GM12878 (cell line): ENCODE measurements at regions not wholly inside any gene's neighbourhood (a gene's known extent, or its start where the extent isn't known, plus 50 kb on each side); places are given as distances from the start of the nearest gene placed in this dataset.
A peak's percentile ranks its signal among the peaks of the same experiment; 100 is the strongest.

ENCODE experiments used
- ATAC-seq: fragments of 200-7000 bp; cut with Tn5 transposase; 3 replicates; pipeline ENCODE4 v1.9.1; 2020; ENCODE audit warnings: mild to moderate bottlenecking, moderate library complexity
- BruUV-seq: library from RNA; stranded (reverse); fragments of 400-500 nt; replicated peaks from 2 replicates; lab custom pipeline; 2021; lab: Mats Ljungman, UMichigan
- CTCF ChIA-PET: fragments of 300-600 bp; sonication (Branson Sonifier 250); formaldehyde crosslinking; extraction: SDS; loops from one replicate; lab custom pipeline; 2021; ENCODE audit warnings: inconsistent platforms; lab: Yijun Ruan, JAX
- POLR2A ChIA-PET: fragments of 350-600 bp; formaldehyde crosslinking; extraction: SDS; loops from one replicate; lab custom pipeline; 2021; ENCODE audit warnings: inconsistent platforms; lab: Charles Lee
- RAD21 ChIA-PET: fragments of 300-600 bp; sonication (Branson Sonifier 250); formaldehyde crosslinking; loops from one replicate; lab custom pipeline; 2023; ENCODE audit warnings: antibody characterized with exemption; ENCODE audit not compliant: unreplicated experiment; lab: Charles Lee
- SMC1A ChIA-PET: fragments of 300-600 bp; sonication (Branson Sonifier 250); formaldehyde crosslinking; loops from one replicate; lab custom pipeline; 2023; ENCODE audit not compliant: unreplicated experiment, uncharacterized antibody; lab: Charles Lee
- DNase-seq: peaks from one replicate; pipeline ENCODE4 v3.0.0-alpha.2; 2011; ENCODE audit warnings: low read depth, low spot score
- FAIRE-seq: peaks from 3 replicates; lab custom pipeline; 2011; peaks lifted over from hg19 to GRCh38; lab: Jason Lieb, UNC
- H2AFZ ChIP-seq: 2 replicates; pipeline ENCODE4 v1.6.0; 2011; ENCODE audit warnings: low read depth, low read length, control low read depth; ENCODE audit not compliant: control insufficient read depth
- H3K27ac ChIP-seq: 2 replicates; pipeline ENCODE4 v1.5.1; 2011; ENCODE audit warnings: control low read depth; ENCODE audit not compliant: control insufficient read depth, insufficient read depth
- H3K27me3 ChIP-seq, 2 experiments: replicated peaks in 1 of 2; 2 replicates each; pipeline versions ENCODE4 v1.6.0 to v1.6.1; 2011; ENCODE audit warnings: low read length in 1 of 2; ENCODE audit not compliant: control insufficient read depth in 2 of 2, insufficient read depth in 2 of 2
- H3K36me3 ChIP-seq, 2 experiments: 2 replicates each; pipeline ENCODE4 v1.5.1; 2011; ENCODE audit warnings: low read length in 1 of 2; ENCODE audit not compliant: control insufficient read depth in 2 of 2, insufficient read depth in 2 of 2
- H3K4me1 ChIP-seq: 2 replicates; pipeline ENCODE4 v1.6.1; 2011; ENCODE audit warnings: mild to moderate bottlenecking, low read length, moderate library complexity, mixed read lengths; ENCODE audit not compliant: control insufficient read depth, insufficient read depth
- H3K4me2 ChIP-seq: 2 replicates; pipeline ENCODE4 v1.6.0; 2011; ENCODE audit warnings: control low read depth; ENCODE audit not compliant: control insufficient read depth, insufficient read depth
- H3K4me3 ChIP-seq: fragments of 200-600 bp; sonication (generic); 2 replicates; pipeline ENCODE4 v1.5.1; 2016
- H3K79me2 ChIP-seq: 2 replicates; pipeline ENCODE4 v1.6.0; 2011; ENCODE audit warnings: low read length; ENCODE audit not compliant: control insufficient read depth, insufficient read depth
- H3K9ac ChIP-seq: 2 replicates; pipeline ENCODE4 v1.8.0; 2011; ENCODE audit warnings: low read length, control low read depth, mixed read lengths; ENCODE audit not compliant: control insufficient read depth, insufficient read depth
- H3K9me3 ChIP-seq: replicated peaks from 3 replicates; pipeline ENCODE4 v1.5.1; 2011; ENCODE audit warnings: mild to moderate bottlenecking, low read length; ENCODE audit not compliant: control insufficient read depth, insufficient read depth
- H4K20me1 ChIP-seq: 2 replicates; pipeline ENCODE4 v1.6.0; 2011; ENCODE audit not compliant: control insufficient read depth, insufficient read depth
- CBFB ChIP-seq: IDR thresholded peaks from 2 replicates; pipeline ENCODE4 v1.6.1; 2016; ENCODE audit warnings: antibody characterized with exemption, low read depth
- CBX3 ChIP-seq: fragments of 200-600 bp; sonication (generic); IDR thresholded peaks from 2 replicates; pipeline ENCODE4 v1.6.1; 2016; ENCODE audit warnings: low read depth, borderline replicate concordance
- CHD1 ChIP-seq: IDR thresholded peaks from 2 replicates; pipeline ENCODE4 v1.6.1; 2012; ENCODE audit warnings: low read depth, low read length, improper control_type of control experiment
- FOXK2 ChIP-seq: fragments of 450-650 bp; IDR thresholded peaks from 2 replicates; pipeline ENCODE4 v1.6.1; 2017; ENCODE audit warnings: mild to moderate bottlenecking, moderate library complexity
- HDGF ChIP-seq: fragments of 450-650 bp; IDR thresholded peaks from 2 replicates; pipeline ENCODE4 v1.6.1; 2016; ENCODE audit warnings: antibody characterized with exemption
- IKZF1 ChIP-seq: fragments of 450-650 bp; conservative IDR thresholded peaks from 2 replicates; pipeline ENCODE4 v1.6.1; 2017; ENCODE audit warnings: antibody characterized with exemption, mild to moderate bottlenecking
- IKZF2 ChIP-seq, 2 experiments: fragments of 450-650 bp; IDR thresholded peaks; 2 replicates each; pipeline ENCODE4 v1.6.1; 2017; ENCODE audit warnings: mild to moderate bottlenecking in 2 of 2, moderate library complexity in 2 of 2
- MEF2B ChIP-seq: fragments of 450-650 bp; IDR thresholded peaks from 2 replicates; pipeline ENCODE4 v1.6.1; 2018; ENCODE audit warnings: mild to moderate bottlenecking, moderate library complexity; ENCODE audit not compliant: partially characterized antibody, poor library complexity, severe bottlenecking
- MTA2 ChIP-seq: fragments of 450-650 bp; IDR thresholded peaks from 2 replicates; pipeline ENCODE4 v1.6.1; 2016; ENCODE audit warnings: low read depth, mild to moderate bottlenecking, moderate library complexity
- MTA3 ChIP-seq: IDR thresholded peaks from 2 replicates; pipeline ENCODE4 v1.6.1; 2012; ENCODE audit warnings: low read length, inconsistent platforms, borderline replicate concordance
- NBN ChIP-seq: fragments of 450-650 bp; IDR thresholded peaks from 2 replicates; pipeline ENCODE4 v1.6.1; 2016
- NFIC ChIP-seq: IDR thresholded peaks from 2 replicates; pipeline ENCODE4 v1.6.1; 2012; ENCODE audit warnings: low read depth, mild to moderate bottlenecking, inconsistent platforms, low read length, moderate library complexity
- RAD51 ChIP-seq: fragments of 450-650 bp; IDR thresholded peaks from 2 replicates; pipeline ENCODE4 v1.6.1; 2016; ENCODE audit warnings: moderate library complexity, mild to moderate bottlenecking, inconsistent platforms
- RCOR1 ChIP-seq: conservative IDR thresholded peaks from 2 replicates; pipeline ENCODE4 v1.6.1; 2012; ENCODE audit warnings: low read depth, low read length, improper control_type of control experiment
- RELA ChIP-seq: fragments of 450-650 bp; IDR thresholded peaks from 2 replicates; pipeline ENCODE4 v1.8.0; 2014; ENCODE audit warnings: borderline replicate concordance; ENCODE audit not compliant: partially characterized antibody
- RELB ChIP-seq: fragments of 450-650 bp; IDR thresholded peaks from 2 replicates; pipeline ENCODE4 v1.6.1; 2017; ENCODE audit warnings: low read depth, mild to moderate bottlenecking, moderate library complexity
- TAF1 ChIP-seq: IDR thresholded peaks from 2 replicates; pipeline ENCODE4 v1.6.1; 2011; ENCODE audit warnings: mild to moderate bottlenecking, low read depth, low read length, borderline replicate concordance
- TCF7 ChIP-seq: IDR thresholded peaks from 2 replicates; pipeline ENCODE4 v1.6.1; 2014; ENCODE audit warnings: antibody characterized with exemption, borderline replicate concordance
- USF2 ChIP-seq: IDR thresholded peaks from 2 replicates; pipeline ENCODE4 v1.6.1; 2011; ENCODE audit warnings: low read depth, low read length, improper control_type of control experiment, borderline replicate concordance
- ZNF217 ChIP-seq: fragments of 450-650 bp; IDR thresholded peaks from 2 replicates; pipeline ENCODE4 v1.6.1; 2017; ENCODE audit warnings: antibody characterized with exemption, mild to moderate bottlenecking
- WGBS: methylation state at CpG from one replicate; pipeline ENCODE4 v1.1.6; 2016; ENCODE audit warnings: low lambda C conversion rate; ENCODE audit not compliant: insufficient replicate concordance, insufficient coverage; ENCODE audit errors: missing lambda C conversion rate; 5-methylcytosine and 5-hydroxymethylcytosine counted together
- in situ Hi-C: fragments of 300-500 bp; cut with MboI; formaldehyde crosslinking; loops from 9 replicates; pipeline ENCODE4 v1.14.3; 2018; ENCODE audit warnings: mixed read lengths
- intact Hi-C: fragments of 100-400 bp; cut with micrococcal nuclease; formaldehyde crosslinking; loops from one replicate; pipeline ENCODE4 v1.14.2; 2022; ENCODE audit not compliant: unreplicated experiment

- TF ChIP-seq NBN (0 out of 2 replicates have a peak, but pooled peaks have one; percentile 8), RELB (peak; percentile 43; the same call in 1 of the 2 replicates), IKZF1 (peak; percentile 49; the same call in 1 of the 2 replicates), IKZF2 (IDR thresholded peaks at IDR 0.05) (peak in 1 of 2 experiments; percentile 40; a peak in 2 of 4 replicates), HDGF (peak; percentile 41; the same call in 1 of the 2 replicates), RAD51 (peak; percentile 64; the same call in 1 of the 2 replicates)
- TF ChIP-seq, all 136 proteins: peak for 9
Measured at GRCh38 chr2:122743021-122743675, 987.7 kb downstream of the TSN start (continued).

GRCh38 chr2:122745603-122746002 is 990.2 kb downstream of the TSN start:
- no peaks in the 10 kb centered on the region for H3K79me2 ChIP-seq
- no peak overlapping the region for H3K4me3 ChIP-seq
- no peak overlapping the region for H3K4me2 ChIP-seq
- ChIA-PET POLR2A (interaction anchor here (1.0 to 1.9 kb wide), 6 partner anchors 8 to 237 kb away, joined by 3 to 9 read pairs (median 4); no protein-coding TSS in a partner anchor), SMC1A (interaction anchor here (0.6 to 3.3 kb wide), 33 partner anchors 8 to 700 kb away, joined by 3 to 22 read pairs (median 4); no protein-coding TSS in a partner anchor), CTCF (interaction anchor here (0.7 to 3.0 kb wide), 11 partner anchors 8 to 771 kb away, joined by 3 to 16 read pairs (median 4); no protein-coding TSS in a partner anchor), RAD21 (interaction anchor here (0.6 to 3.4 kb wide), 20 partner anchors 8 to 769 kb away, joined by 3 to 40 read pairs (median 4); no protein-coding TSS in a partner anchor)
- H3K4me1 ChIP-seq = no peaks in the 10 kb centered on the region
- no peak overlapping the region for H3K9ac ChIP-seq
- no peak overlapping the region for H3K27ac ChIP-seq
- DNase-seq (no peak), FAIRE-seq (no peak), ATAC-seq (peak; percentile 38)
- H3K36me3 ChIP-seq = no peaks in the 10 kb centered on the region
- no peaks in the 10 kb centered on the region for H3K27me3 ChIP-seq
- H4K20me1 ChIP-seq = no peaks in the 10 kb centered on the region
- in situ Hi-C loops (loop anchor here (10.0 kb wide), 1 partner anchor 771 kb away; no protein-coding TSS in a partner anchor), intact Hi-C loops (loop anchor here (5.0 kb wide), 3 partner anchors 93 to 608 kb away; no protein-coding TSS in a partner anchor)
- H3K9me3 ChIP-seq = no peaks in the 10 kb centered on the region
- no peak overlapping the region for H2AFZ ChIP-seq
- WGBS = 28% methylated on average over 4 of the region's 4 CpGs
- no TSS peak for BruUV-seq
- TF ChIP-seq CBFB = no peak
- no peak for TF ChIP-seq CBX3
- TF ChIP-seq TAF1 = no peak
- no peak for TF ChIP-seq USF2
- TF ChIP-seq MTA2 = 0 out of 2 replicates have a peak, but pooled peaks have one; percentile 33
- 0 out of 2 replicates have a peak, but pooled peaks have one; percentile 37 for TF ChIP-seq NFIC
- no peak for TF ChIP-seq RCOR1
- no peak for TF ChIP-seq MEF2B
- TF ChIP-seq ZNF217 = 0 out of 2 replicates have a peak, but pooled peaks have one; percentile 46
- TF ChIP-seq FOXK2 = no peak
- no peak for TF ChIP-seq TCF7
- TF ChIP-seq MTA3 = no peak
- no peak for TF ChIP-seq RELA
- no peak for TF ChIP-seq CHD1
- TF ChIP-seq NBN = no peak
